HT-29 (cell line): ENCODE measurements at regions not wholly inside any gene's neighbourhood (a gene's known extent, or its start where the extent isn't known, plus 50 kb on each side); places are given as distances from the start of the nearest gene placed in this dataset.

Source experiments
- DNase-seq: peaks from one replicate; pipeline ENCODE4 v3.0.0-alpha.2; 2015; ENCODE audit warnings: low spot score

DNA sequence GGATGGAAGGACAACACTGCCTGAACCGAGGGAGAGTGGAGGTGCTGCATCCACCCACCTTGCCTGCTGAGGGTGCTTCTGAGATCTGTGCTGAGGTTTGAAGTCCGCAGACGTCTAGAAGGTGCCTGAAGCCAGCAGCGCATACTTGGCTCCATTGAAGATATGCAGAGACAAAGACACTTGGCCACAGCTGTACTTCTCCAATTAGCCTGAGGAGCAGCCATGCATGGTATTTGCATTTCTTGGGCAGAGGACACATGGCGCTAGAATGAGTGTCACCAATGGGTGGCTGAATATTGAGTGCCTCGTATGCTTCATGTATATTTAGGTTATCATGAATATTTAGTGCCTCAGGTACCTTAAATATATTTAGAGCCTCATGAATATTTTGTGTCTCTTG, 128.7 kb upstream of the ATP6AP2 start:
- no peak for DNase-seq

DNA sequence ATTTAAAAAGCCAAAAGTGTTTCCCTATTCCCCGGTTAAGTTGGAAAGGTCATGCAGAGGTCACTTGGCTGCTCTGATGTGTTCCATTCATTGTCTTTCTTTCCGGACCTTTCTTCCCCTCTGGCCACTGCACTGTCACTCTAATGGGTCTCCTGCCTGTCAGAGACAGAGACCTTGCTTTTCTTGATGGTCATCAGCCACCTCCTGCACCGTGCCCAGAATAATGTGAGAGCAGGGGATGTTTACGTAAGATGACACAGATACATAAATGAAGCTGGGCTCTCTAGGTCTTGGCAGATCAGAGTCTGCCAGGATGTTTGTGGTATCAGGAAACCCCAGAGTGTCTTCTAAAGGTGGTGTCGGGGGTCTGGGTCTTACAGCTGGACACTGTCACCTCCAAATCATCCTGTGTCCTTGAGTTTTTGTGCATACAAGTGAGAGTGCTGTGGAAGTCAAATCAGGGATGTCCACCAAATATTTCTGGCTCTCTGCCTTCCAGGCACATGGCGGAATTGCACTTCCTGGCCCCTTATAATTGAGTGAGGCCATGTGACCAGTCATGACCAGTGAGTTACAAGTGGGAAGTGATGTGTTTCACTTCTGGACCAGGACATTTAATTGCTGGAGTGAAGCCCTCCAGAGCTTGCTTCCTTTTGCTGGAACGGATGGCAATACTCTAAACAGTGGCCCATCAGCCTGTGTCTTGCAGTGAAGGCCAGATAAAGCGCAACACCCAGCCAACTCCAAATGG, 130.6 kb upstream of the ATP6AP2 start:
- no peak for DNase-seq

DNA sequence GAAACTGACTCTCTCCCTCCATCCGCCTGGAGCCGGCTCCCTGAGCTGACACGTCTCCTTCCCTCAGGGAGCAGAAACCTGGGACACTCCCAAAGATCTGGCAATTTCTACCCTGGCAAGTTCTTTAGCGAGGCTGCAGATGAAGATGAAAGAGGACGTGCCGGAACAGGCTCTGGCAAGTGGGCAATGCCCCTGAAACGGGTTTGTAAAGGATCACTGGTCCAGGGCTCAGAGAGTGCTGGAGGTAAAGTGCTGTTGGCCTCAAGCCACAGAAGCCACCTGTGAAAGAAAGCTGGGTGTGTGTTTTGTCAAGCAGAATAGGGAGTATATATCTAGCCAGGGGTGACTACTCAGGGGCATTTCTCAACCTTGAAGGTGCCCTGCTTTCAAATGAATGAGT, 131.4 kb upstream of the ATP6AP2 start:
- DNase-seq, result no peak

DNA sequence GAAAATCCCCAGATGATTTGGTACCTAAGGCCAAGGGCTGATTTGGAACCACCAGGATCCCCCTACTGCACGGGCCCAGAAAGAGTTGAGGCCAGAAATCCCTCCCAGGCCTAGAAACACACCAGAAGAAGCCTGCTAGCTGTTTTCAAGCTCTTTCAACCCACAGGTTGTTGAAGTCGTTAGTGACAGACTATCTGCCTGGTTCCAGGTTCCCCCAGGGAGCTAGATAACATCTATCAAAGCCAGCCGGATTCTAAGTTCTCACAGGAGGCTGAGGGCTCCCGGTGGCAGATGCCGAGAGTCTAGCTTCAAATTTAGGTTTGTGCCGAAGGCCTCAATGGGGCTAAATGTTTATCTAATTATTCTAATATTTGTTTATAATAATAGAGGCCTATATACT, 132.0 kb upstream of the ATP6AP2 start:
- DNase-seq, result no peak

DNA sequence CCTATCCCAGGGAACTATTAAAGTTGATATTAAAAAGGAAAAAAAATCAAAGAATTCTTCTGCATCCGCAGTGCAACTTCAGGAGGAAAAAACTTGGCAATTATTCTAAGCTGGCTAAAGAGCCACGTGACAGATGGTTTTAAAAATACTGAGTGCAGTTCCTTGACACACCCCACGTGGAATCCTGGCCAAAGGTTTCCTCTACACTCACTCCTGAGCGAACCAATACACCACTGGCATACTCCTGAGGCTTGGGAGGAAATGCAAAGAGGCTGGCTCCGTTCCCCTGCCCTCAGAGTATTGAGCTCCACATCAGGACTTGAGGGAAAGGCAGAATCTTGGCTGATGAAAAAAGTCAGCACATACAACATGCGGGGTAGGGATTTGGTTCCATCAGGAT, 133.8 kb upstream of the ATP6AP2 start:
- DNase-seq, result no peak

DNA sequence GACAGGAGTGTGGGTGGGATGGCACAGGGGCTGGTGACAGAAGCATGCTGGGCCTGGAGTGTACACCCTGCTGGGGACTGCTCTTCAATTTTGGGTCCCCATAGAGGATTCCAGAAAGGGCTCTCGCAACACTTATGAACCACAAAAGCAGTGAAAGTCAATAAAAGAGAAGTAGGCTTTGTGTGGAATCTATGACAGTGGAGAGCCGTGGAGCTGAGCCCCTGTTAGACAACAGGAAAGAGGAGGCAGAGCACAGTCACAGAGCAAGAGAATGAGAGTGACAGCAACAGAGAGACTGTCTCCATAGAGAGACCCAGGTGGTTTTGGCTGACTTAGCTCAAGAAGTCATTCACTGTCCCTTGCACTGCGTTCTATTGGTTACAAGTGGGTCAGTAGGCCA, 135.1 kb upstream of the ATP6AP2 start:
- no peak for DNase-seq

DNA sequence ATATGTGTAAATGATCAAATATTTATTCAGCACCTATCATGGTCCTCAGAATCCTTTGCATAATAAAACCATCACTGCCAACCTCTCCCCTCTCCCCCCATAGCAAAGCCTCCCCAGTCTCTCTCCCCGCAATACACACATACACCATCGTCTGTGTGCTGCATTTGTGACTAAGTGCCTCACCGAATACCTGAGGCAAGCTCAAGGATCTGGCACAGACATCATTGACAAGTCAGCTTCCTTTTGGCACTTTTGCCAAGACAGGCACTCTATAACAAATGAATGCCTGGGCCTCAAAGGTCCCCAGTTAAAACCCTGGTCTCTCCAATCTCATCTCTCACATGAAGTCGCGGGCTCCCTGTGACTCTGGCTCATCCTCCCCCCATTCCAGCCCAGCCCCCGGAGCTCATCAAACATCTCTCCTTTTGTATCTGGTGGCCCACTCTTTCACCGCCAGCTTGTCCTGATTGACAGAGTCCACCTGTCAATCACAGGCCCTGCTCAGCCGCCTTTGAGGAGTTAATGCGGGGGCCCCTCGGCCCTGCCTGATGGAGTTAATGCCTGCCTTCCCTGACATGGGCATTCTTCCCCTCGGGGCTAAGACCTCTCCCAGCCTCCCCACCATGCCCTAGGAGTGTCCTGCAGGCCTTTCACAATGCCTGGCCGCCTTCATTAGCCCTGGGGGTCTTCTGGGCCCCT, 135.8 kb upstream of the ATP6AP2 start:
- no peak for DNase-seq

DNA sequence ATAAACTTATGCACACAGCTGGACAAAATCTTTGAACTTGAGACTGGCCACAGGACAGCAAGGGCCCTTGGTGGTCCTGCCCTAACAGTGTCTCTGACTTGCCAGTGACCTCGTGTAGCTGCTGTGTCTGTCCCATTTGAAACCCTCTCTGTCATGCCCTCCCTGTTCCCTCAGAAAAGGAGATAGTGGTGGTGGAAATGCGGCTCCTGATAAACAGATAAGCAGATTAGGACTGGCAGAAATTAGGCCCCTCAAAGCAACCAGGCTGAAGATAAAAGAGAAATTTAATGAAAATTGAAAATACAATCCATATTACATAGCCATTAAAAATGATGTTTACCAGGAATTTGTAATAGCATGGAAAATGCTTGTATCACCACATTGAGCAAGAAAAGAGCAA, 136.6 kb upstream of the ATP6AP2 start:
- DNase-seq, result no peak

DNA sequence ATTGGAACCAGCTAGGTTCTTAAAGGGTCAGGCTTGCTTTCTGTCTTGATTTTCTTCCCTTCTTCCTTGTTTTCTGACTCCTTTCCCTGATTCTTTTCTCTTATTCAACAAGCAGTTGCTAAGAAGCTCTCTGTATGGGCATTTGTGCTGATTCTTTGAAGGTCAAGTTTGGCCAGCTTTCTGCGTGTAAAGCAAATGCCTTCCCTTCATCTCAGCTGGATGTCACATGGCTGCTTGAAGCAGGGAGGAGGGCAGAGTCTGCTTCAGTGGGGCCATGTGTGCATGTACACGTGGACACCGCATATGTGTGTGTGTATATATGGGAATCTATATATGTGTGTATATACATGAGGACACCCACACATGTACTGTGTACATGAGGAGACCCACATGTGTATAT, 139.9 kb upstream of the ATP6AP2 start:
- no peak for DNase-seq

DNA sequence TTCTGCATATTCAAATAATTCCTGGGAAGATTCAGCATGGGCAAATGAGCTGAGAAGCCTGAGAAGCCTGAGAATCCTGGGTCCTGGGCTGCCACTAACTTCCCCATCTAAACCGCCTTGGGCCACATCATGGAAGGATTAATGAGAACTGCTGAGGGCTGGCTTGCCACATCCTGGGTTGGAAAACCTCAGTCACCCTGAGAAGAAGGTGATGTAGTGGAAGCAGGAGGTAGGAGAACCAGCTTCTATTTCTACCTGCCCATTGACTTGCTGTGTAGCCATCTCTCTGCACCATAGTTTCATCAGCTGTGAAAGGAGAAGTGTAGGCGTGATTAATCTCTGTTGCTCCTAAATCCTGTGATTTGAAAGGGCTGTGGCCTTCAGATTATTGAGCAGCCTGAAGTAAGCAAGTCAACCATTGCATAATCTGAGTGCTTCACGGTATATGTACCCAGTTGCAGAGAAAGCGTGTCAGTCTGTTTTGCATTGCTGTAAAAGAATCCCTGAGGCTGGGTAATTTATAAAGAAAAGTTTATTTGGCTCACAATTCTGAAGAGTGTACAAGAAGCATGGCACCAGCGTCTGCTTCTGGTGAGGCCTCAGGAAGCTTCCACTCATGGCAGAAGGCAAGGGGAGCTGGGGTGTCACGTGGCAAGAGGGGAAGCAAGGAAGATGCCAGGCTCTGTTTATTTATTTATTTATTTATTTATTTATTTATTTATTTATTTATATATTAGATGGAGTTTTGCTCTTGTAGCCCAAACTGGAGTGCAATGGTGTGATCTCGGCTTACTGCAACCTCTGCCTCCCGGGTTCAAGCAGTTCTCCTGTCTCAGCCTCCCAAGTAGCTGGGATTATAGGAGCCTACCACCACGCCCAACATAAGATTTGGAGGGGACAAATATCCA, 140.9 kb upstream of the ATP6AP2 start:
- no peak for DNase-seq

DNA sequence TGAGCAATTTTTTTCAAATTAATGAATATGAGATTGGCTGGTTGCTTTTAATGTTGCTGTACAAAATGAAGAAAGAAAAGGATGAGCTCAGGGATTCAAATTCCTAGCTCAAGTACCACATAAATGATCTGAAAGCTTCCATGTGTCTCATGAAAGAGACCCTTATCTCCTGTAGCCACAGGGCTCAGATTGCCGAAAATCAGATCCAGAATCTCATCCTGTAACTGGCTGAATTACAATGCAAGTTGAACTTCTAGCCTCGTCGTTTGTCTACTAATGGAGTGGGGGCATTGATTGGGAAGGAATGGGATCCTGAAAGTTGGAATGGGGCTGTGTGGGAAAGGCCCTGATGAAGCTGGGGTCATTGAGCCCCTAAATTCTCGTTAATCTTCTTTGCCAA, 143.4 kb upstream of the ATP6AP2 start:
- DNase-seq, result no peak

DNA sequence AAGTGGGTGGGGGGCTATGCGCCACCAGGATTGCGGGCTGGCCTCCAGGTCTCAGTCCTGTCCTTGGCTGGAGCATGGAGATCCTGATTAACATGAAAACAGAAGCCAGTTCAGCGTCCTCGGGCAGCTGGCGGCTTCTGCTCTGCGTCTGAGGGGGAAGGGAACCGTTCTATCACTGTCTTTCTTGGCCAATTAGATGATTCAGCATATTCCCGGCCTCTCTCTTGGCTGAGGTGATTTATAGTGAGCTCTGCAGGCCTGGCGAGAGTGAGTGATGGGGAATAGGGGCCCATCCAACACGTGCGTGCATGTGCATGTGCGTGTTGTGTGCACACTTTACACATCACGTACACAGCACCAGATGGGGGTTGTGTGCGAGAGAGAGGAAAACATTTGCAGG, 145.8 kb upstream of the ATP6AP2 start:
- no peak for DNase-seq

DNA sequence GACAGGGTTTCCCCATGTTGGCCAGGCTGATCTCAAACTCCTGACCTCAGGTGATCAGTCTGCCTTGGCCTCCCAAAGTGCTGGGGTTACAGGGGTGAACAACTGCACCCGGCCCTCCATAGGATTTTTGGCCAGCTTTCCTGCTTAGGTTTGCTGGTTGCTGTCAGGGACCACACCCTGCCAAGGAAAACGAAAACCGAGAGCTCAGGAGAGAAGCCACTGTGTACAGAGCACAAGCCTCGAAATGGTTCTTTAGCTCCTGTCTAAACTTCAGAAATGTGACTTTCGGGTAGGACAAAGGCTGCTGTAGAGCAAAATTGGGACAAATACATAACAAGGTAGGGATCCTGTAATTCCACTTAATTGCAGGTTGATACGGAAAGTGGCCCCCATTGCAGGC, 146.3 kb upstream of the ATP6AP2 start:
- no peak for DNase-seq

DNA sequence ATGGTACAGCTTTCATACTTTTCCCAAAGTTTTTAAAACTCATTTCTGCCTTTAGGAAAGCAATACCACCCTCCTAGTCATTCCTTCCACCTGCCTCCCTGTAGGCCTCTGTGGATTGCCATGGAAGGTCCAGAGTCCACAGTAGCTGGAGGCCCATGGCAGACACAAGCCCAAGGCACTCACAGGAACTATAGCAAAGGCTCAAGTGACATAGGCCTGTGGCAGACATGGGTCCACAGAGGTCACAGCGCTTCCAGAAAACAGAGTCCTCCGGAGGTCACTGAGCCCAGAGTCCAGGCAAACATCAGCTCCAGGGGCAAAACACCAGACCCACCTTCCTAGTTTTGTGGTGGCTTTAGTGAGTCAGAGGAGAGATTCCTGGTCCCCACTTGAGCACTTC, 147.6 kb upstream of the ATP6AP2 start:
- no peak for DNase-seq

DNA sequence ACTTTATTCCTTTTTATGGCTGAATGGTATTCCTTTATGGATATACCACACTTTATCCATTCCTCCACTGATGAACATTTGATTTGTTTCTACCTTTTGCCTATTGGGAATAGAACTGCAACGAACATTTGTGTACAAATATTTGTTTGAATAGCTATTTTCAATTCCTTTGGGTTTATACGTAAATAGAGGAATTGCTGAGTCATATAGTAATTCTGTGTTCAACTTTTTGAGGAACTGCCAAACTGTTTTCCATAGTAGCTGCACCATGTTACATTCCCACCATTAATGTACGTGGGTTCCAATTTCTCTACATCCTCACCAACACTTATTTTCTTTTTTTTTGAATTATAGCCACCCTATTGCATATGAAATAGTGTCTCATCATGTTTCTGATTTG, 156.5 kb upstream of the ATP6AP2 start:
- no peak for DNase-seq

DNA sequence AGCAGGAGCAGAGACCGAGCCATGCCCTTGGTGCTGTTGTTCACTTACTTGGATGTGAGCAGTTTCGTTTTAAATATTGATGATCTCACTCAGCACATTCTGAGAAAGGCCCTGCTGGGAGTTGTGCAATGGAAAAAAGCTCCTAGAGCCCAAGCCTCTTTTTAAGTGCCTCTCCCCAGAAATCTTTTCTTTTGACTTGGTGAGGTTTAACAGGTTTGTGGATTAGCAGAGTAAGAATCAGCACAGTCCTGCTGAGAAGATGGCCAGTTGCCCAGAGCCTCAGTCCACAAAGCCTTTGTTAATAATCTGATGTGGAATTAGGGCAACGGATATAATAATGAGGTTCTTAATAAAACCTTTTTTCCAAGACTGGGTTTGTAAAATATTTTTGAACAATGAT, 157.5 kb upstream of the ATP6AP2 start:
- DNase-seq, result no peak

DNA sequence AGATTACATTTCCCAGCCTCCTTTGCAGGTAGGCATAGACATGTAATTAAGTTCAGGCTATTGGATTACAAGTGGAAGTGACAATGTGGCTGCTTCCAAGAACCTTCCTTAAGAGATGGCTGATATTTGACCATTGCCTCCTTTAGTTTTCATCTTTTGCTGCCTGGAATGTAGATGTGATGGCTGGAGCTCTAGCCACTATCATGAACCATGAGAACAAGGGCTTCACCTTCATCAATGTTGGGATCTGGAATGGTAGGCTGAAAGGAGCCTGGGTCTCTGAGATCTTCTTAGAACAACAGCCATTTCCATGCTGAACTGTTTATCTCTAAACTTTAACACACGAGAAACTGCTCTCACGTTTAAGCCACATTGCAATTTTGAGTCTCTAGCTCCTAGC, 158.7 kb upstream of the ATP6AP2 start:
- no peak for DNase-seq

DNA sequence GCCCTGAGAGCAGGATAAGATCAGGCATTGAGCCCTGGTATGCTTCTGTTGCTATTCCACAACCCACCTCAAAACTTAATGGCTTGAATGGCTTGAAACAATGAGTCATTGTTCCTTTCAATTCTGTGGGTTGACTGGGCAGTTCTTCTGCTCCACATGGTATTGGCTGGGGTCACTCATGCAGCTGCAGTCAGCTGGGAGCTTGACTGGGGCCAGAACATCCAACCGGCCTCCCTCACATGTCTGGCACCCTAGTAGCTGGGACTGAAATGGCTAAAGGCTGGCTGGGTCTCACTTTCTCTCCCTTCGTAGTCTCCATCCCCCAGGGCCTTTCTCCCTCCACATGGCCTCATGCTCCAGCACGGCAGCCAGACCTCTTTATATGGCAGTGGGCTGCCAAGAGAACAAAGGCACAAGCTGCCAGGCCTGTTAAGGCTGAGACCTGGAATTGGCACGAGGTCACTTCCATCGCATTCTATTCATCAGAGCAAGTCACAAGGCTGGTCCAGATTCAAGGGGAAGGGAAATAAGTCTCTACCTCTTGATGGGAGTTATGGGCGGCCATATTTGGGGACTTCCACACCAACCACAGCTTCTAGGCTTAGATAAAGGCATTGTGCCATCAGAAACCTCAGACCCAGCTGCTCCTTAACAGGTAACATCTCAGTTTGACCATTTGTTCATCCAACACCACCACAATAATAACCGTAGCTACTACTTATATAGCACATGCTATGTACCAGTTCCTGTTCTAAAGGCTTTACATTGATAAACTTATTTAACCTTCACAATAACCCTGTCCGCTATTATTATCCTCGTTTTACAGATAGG, 159.7 kb upstream of the ATP6AP2 start:
- DNase-seq, result peak; percentile 45

DNA sequence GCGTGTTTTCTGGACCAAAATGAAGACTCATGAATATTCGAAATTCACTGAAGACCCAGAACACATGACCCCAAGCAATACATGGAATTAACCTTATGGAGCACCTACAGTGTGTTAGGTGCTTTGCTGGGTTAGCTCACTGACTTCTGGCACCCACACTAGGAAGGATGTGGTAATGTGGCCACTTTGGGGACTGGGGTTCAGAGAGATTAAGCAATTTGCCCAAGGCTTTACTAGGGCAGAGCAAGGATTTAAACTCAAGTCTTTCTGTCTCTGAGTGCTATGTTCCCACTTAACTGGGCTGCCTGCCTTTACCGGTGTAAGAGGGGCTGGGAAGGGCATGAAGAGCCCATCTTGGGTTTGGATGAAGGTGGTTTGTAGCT, 162.0 kb upstream of the ATP6AP2 start:
- no peak for DNase-seq

DNA sequence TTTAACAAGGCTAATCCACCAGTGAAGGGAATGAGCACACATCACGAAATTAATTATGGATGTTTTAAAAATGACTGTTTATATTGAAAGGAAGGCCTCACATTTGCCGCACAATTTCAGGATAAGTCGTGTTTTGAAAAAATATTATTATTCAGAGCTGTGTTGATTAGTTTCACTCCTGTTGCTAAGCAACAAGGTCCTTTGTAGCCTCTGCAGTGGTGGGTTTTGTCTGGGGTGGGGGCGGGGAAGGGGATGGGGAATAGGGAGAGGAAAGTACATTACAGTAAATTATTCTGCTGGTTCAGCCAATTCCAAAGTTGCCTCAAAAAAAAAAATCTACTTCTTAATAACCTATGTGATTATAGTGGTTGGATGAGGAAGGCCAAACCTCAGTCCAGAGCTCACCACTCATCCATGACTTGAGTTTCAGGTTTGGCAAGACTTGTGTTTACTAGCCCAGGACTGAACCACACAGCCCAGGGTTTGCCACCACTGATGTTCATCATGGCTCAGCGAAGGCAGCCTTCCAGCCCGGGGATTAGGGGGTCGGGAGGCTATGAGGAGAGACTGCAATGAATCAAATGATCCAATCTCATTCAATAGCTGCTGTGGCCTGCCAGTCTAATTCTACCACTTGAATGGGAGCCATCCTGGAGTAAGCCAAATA, 162.5 kb upstream of the ATP6AP2 start:
- peak; percentile 5 for DNase-seq

DNA sequence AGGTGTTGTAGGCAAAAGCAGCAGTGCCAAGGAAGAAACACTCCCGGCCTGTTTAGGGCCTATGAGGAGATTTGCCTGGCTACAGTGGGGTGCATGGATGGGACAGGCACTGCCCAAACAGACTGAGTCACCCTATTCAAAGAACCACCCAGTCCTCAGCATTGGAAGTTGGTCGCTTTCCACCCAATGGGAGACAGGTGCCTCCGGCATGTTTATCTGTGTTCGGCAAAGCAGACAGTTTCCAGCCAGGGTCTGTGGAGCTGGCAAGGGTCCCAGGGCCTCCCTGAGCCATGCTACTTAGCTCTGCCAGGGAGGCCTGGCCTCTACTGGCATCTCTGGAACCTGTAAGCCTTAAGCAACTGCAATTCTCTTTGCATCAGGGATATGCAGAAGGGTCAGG, 165.1 kb upstream of the ATP6AP2 start:
- no peak for DNase-seq
